ENCODE measurements at regions not wholly inside any gene's neighbourhood (a gene's known extent, or its start where the extent isn't known, plus 50 kb on each side); places are given as distances from the start of the nearest gene placed in this dataset.
A peak's percentile ranks its signal among the peaks of the same experiment; 100 is the strongest.
"Not testable (repeated sequence)": the region's sequence is repeated elsewhere in the genome, so short reads cannot be mapped to it uniquely, and the experiment has no call there.

DNA sequence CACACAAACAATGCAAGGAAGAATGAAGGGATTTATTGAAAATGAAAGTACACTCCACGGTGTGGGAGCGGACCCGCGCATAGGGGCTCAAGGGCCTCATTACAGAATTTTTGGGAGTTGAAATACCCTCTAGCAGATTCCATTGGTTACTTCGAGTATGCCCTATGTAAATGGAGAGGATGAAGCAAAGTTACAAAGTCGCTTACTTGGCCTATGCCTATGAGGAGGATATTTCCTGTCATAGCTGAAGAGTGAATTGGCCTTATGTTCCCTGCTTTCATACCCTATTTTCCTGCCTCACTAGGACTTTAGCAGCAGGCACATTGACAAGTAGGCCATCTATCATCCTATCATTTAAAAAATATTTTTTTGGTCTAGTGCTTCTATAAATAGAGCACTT, 843.3 kb downstream of the NAP1L3 start:
- H3K4me2 ChIP-seq (ENCODE audit: insufficient read depth, low read length); ATAC-seq; H4K20me1 ChIP-seq (replicated peaks; ENCODE audit: control insufficient read depth, insufficient read depth, low read length); H3K4me3 ChIP-seq; POLR2A ChIA-PET; FAIRE-seq; H3K27ac ChIP-seq (ENCODE audit: extremely low read depth, low read depth, low read length); H3K9ac ChIP-seq (ENCODE audit: insufficient read depth in 1 of 2, low read depth in 2 of 2, low read length in 2 of 2); H3K9me1 ChIP-seq (ENCODE audit: control insufficient read depth, insufficient read depth, low read length); intact Hi-C loops (cut with micrococcal nuclease); in situ Hi-C loops (cut with MboI); H3K4me1 ChIP-seq (replicated peaks in 1 of 2; ENCODE audit: control insufficient read depth in 2 of 2, insufficient read depth in 2 of 2, low read length in 2 of 2); H3K36me3 ChIP-seq (ENCODE audit: control insufficient read depth, insufficient read depth, low read length); DNase-seq (ENCODE audit: extremely low read depth in 1 of 4, low spot score in 3 of 4); H3K27me3 ChIP-seq (ENCODE audit: control insufficient read depth in 2 of 2, insufficient read depth in 2 of 2, low read length in 2 of 2); H3K79me2 ChIP-seq (ENCODE audit: control insufficient read depth, insufficient read depth, low read length); H2AFZ ChIP-seq (ENCODE audit: low read depth, low read length); CTCF ChIA-PET (ENCODE audit: low intra/inter-chr PET ratio); H3K9me3 ChIP-seq (replicated peaks; ENCODE audit: control insufficient read depth, insufficient read depth, low read depth, low read length); BruUV-seq (replicated peaks): not testable (repeated sequence)
- 0% methylated on average over 6 of the region's 6 CpGs for WGBS (ENCODE audit: insufficient coverage, low coverage, missing lambda C conversion rate)

- intact Hi-C loops (cut with micrococcal nuclease); CTCF ChIA-PET (ENCODE audit: low intra/inter-chr PET ratio); H3K79me2 ChIP-seq (ENCODE audit: control insufficient read depth, insufficient read depth, low read length); H4K20me1 ChIP-seq (replicated peaks; ENCODE audit: control insufficient read depth, insufficient read depth, low read length); H3K9me1 ChIP-seq (ENCODE audit: control insufficient read depth, insufficient read depth, low read length); H3K36me3 ChIP-seq (ENCODE audit: control insufficient read depth, insufficient read depth, low read length); H3K27me3 ChIP-seq (ENCODE audit: control insufficient read depth in 2 of 2, insufficient read depth in 2 of 2, low read length in 2 of 2); POLR2A ChIA-PET; H3K27ac ChIP-seq (ENCODE audit: extremely low read depth, low read depth, low read length); ATAC-seq; in situ Hi-C loops (cut with MboI); FAIRE-seq; H3K4me3 ChIP-seq; H2AFZ ChIP-seq (ENCODE audit: low read depth, low read length); H3K9me3 ChIP-seq (replicated peaks; ENCODE audit: control insufficient read depth, insufficient read depth, low read depth, low read length); H3K4me2 ChIP-seq (ENCODE audit: insufficient read depth, low read length); BruUV-seq (replicated peaks); H3K4me1 ChIP-seq (replicated peaks in 1 of 2; ENCODE audit: control insufficient read depth in 2 of 2, insufficient read depth in 2 of 2, low read length in 2 of 2); H3K9ac ChIP-seq (ENCODE audit: insufficient read depth in 1 of 2, low read depth in 2 of 2, low read length in 2 of 2): not testable (repeated sequence)
- DNase-seq (ENCODE audit: extremely low read depth in 1 of 4, low spot score in 3 of 4), result peak in 1 of 4 experiments; percentile 1
- 3% methylated on average over 6 of the region's 30 CpGs for WGBS (ENCODE audit: insufficient coverage, low coverage, missing lambda C conversion rate)
Measured at GRCh38 chrX:92821580-92822152, 851.7 kb downstream of the NAP1L3 start.

DNA sequence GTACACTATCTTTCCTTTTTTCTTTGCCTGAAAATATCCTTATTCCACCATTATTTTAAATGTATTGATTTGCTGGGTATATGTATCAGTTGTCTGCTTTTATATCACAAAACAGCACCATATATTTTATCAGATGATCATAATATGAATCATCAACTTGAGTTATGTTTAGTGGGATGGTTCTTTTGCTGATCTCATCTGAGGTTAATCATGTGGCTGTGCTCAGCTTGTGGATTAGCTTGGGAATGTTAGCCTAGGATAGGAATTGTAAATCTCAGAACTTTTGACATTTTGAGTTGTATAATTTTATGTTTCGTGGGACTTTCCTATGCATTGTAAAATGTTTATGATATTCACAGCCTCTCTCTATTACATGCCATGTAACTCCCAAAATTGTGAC, 881.3 kb downstream of the NAP1L3 start:
- BruUV-seq (replicated peaks); CTCF ChIA-PET (ENCODE audit: low intra/inter-chr PET ratio); ATAC-seq; H3K4me3 ChIP-seq; H3K9me1 ChIP-seq (ENCODE audit: control insufficient read depth, insufficient read depth, low read length); intact Hi-C loops (cut with micrococcal nuclease); H3K79me2 ChIP-seq (ENCODE audit: control insufficient read depth, insufficient read depth, low read length); H3K36me3 ChIP-seq (ENCODE audit: control insufficient read depth, insufficient read depth, low read length); H3K27me3 ChIP-seq (ENCODE audit: control insufficient read depth in 2 of 2, insufficient read depth in 2 of 2, low read length in 2 of 2); FAIRE-seq; POLR2A ChIA-PET; H3K27ac ChIP-seq (ENCODE audit: extremely low read depth, low read depth, low read length); in situ Hi-C loops (cut with MboI); DNase-seq (ENCODE audit: extremely low read depth in 1 of 4, low spot score in 3 of 4); H3K4me1 ChIP-seq (replicated peaks in 1 of 2; ENCODE audit: control insufficient read depth in 2 of 2, insufficient read depth in 2 of 2, low read length in 2 of 2); H3K4me2 ChIP-seq (ENCODE audit: insufficient read depth, low read length); H2AFZ ChIP-seq (ENCODE audit: low read depth, low read length); H3K9ac ChIP-seq (ENCODE audit: insufficient read depth in 1 of 2, low read depth in 2 of 2, low read length in 2 of 2); H3K9me3 ChIP-seq (replicated peaks; ENCODE audit: control insufficient read depth, insufficient read depth, low read depth, low read length); H4K20me1 ChIP-seq (replicated peaks; ENCODE audit: control insufficient read depth, insufficient read depth, low read length): not testable (repeated sequence)
- WGBS (ENCODE audit: insufficient coverage, low coverage, missing lambda C conversion rate), result 0% methylated on average over 1 of the region's 1 CpG

GRCh38 chrX:92780075-92780474, 893.3 kb downstream of the NAP1L3 start:
- H3K4me1 ChIP-seq (replicated peaks in 1 of 2; ENCODE audit: control insufficient read depth in 2 of 2, insufficient read depth in 2 of 2, low read length in 2 of 2); H3K4me3 ChIP-seq; CTCF ChIA-PET (ENCODE audit: low intra/inter-chr PET ratio); H3K9me3 ChIP-seq (replicated peaks; ENCODE audit: control insufficient read depth, insufficient read depth, low read depth, low read length); POLR2A ChIA-PET; H3K4me2 ChIP-seq (ENCODE audit: insufficient read depth, low read length); intact Hi-C loops (cut with micrococcal nuclease); H2AFZ ChIP-seq (ENCODE audit: low read depth, low read length); H3K9me1 ChIP-seq (ENCODE audit: control insufficient read depth, insufficient read depth, low read length); in situ Hi-C loops (cut with MboI); H3K79me2 ChIP-seq (ENCODE audit: control insufficient read depth, insufficient read depth, low read length); DNase-seq (ENCODE audit: extremely low read depth in 1 of 4, low spot score in 3 of 4); H3K9ac ChIP-seq (ENCODE audit: insufficient read depth in 1 of 2, low read depth in 2 of 2, low read length in 2 of 2); H3K27ac ChIP-seq (ENCODE audit: extremely low read depth, low read depth, low read length); H3K27me3 ChIP-seq (ENCODE audit: control insufficient read depth in 2 of 2, insufficient read depth in 2 of 2, low read length in 2 of 2); H4K20me1 ChIP-seq (replicated peaks; ENCODE audit: control insufficient read depth, insufficient read depth, low read length); ATAC-seq; BruUV-seq (replicated peaks); H3K36me3 ChIP-seq (ENCODE audit: control insufficient read depth, insufficient read depth, low read length); FAIRE-seq: not testable (repeated sequence)

Measured in K562 (cell line).